K562 (cell line): ENCODE measurements at regions not wholly inside any gene's neighbourhood (a gene's known extent, or its start where the extent isn't known, plus 50 kb on each side); places are given as distances from the start of the nearest gene placed in this dataset.
A peak's percentile ranks its signal among the peaks of the same experiment; 100 is the strongest.

Source experiments
- ATAC-seq: fragments of 200-7000 bp; cut with Tn5 transposase; 3 replicates; pipeline ENCODE4 v1.9.1; 2020; ENCODE audit warnings: moderate library complexity
- BruUV-seq: library from RNA; stranded (reverse); fragments of 400-500 nt; replicated peaks from 2 replicates; lab custom pipeline; 2021; lab: Mats Ljungman, UMichigan
- CTCF ChIA-PET: fragments of 300-600 bp; formaldehyde crosslinking; extraction: SDS; loops from one replicate; lab custom pipeline; 2021; ENCODE audit warnings: low intra/inter-chr PET ratio; lab: Yijun Ruan, JAX
- POLR2A ChIA-PET: fragments of 300-600, 350-650 bp; sonication (Branson Sonifier 250); formaldehyde crosslinking; extraction: SDS; loops from one replicate; lab custom pipeline; 2021; ENCODE audit warnings: antibody characterized with exemption, inconsistent platforms; lab: Yijun Ruan, JAX
- DNase-seq, 4 experiments: peaks; one replicate each; pipeline versions ENCODE4 v3.0.0 to v3.0.0-alpha.2; 2011 to 2018; ENCODE audit warnings: low spot score in 3 of 4, mixed read lengths in 3 of 4; ENCODE audit errors: extremely low read depth in 1 of 4
- FAIRE-seq: peaks from 2 replicates; lab custom pipeline; 2011; peaks lifted over from hg19 to GRCh38; lab: Jason Lieb, UNC
- H2AFZ ChIP-seq: 2 replicates; pipeline ENCODE4 v1.6.0; 2011; ENCODE audit warnings: low read depth, low read length, control low read depth, inconsistent platforms
- H3K27ac ChIP-seq: fragments of 200-600 bp; 3 replicates; pipeline ENCODE4 v1.8.0; 2011; ENCODE audit warnings: low read depth, mild to moderate bottlenecking, control low read depth, inconsistent platforms, low read length, moderate library complexity, mixed read lengths; ENCODE audit errors: extremely low read depth
- H3K27me3 ChIP-seq, 2 experiments: fragments of 300-600 bp in 1 of 2; 2 replicates in 1 of 2; 3 replicates in 1 of 2; pipeline versions ENCODE4 v1.6.0 to v1.8.0; 2011; ENCODE audit warnings: inconsistent platforms in 2 of 2, low read length in 2 of 2, mild to moderate bottlenecking in 1 of 2, mixed read lengths in 1 of 2, moderate library complexity in 1 of 2; ENCODE audit not compliant: control insufficient read depth in 2 of 2, insufficient read depth in 2 of 2
- H3K36me3 ChIP-seq: fragments of 300-600 bp; 3 replicates; pipeline ENCODE4 v1.8.0; 2011; ENCODE audit warnings: mild to moderate bottlenecking, low read length, inconsistent platforms; ENCODE audit not compliant: control insufficient read depth, insufficient read depth
- H3K4me1 ChIP-seq, 2 experiments: fragments of 200-600 bp in 1 of 2; replicated peaks in 1 of 2; 2 replicates in 1 of 2; 3 replicates in 1 of 2; pipeline versions ENCODE4 v1.5.1 to v1.8.0; 2011; ENCODE audit warnings: inconsistent platforms in 2 of 2, low read length in 2 of 2, mild to moderate bottlenecking in 1 of 2, mixed read lengths in 1 of 2, moderate library complexity in 1 of 2; ENCODE audit not compliant: control insufficient read depth in 2 of 2, insufficient read depth in 2 of 2
- H3K4me2 ChIP-seq: 2 replicates; pipeline ENCODE4 v1.6.1; 2011; ENCODE audit warnings: low read length, control low read depth, inconsistent platforms, mixed read lengths; ENCODE audit not compliant: insufficient read depth
- H3K4me3 ChIP-seq: fragments of 200-600 bp; sonication (generic), shearing (Covaris generic); 2 replicates; pipeline ENCODE4 v1.5.1; 2016; ENCODE audit warnings: control low read depth, inconsistent platforms
- H3K79me2 ChIP-seq: fragments of 200-600 bp; 3 replicates; pipeline ENCODE4 v1.8.0; 2011; ENCODE audit warnings: low read length, inconsistent platforms; ENCODE audit not compliant: control insufficient read depth, insufficient read depth
- H3K9ac ChIP-seq, 2 experiments: 2 replicates each; pipeline versions ENCODE4 v1.6.0 to v1.6.1; 2011; ENCODE audit warnings: low read depth in 2 of 2, low read length in 2 of 2, control low read depth in 1 of 2, inconsistent platforms in 1 of 2, mild to moderate bottlenecking in 1 of 2, mixed read lengths in 1 of 2; ENCODE audit not compliant: insufficient read depth in 1 of 2
- H3K9me1 ChIP-seq: one replicate; pipeline ENCODE4 v1.6.0; 2011; ENCODE audit warnings: inconsistent platforms, mild to moderate bottlenecking, low read length, moderate library complexity; ENCODE audit not compliant: control insufficient read depth, insufficient read depth
- H3K9me3 ChIP-seq: replicated peaks from 2 replicates; pipeline ENCODE4 v1.5.1; 2011; ENCODE audit warnings: low read depth, low read length, inconsistent platforms; ENCODE audit not compliant: control insufficient read depth, insufficient read depth
- H4K20me1 ChIP-seq: replicated peaks from 2 replicates; pipeline ENCODE4 v1.6.1; 2011; ENCODE audit warnings: low read length, inconsistent platforms, mixed read lengths; ENCODE audit not compliant: control insufficient read depth, insufficient read depth
- CBX8 ChIP-seq: fragments of 200-600 bp; sonication (generic); IDR thresholded peaks from 2 replicates; pipeline ENCODE4 v1.6.1; 2012; ENCODE audit warnings: borderline replicate concordance, mixed run types, low read depth, mild to moderate bottlenecking, moderate library complexity, mixed read lengths, low read length, control low read depth, inconsistent platforms; ENCODE audit not compliant: poor library complexity, severe bottlenecking; ENCODE audit errors: extremely low read depth
- DACH1 ChIP-seq: fragments of 450-650 bp; IDR thresholded peaks from 2 replicates; pipeline ENCODE4 v1.6.1; 2018; ENCODE audit not compliant: partially characterized antibody
- DIDO1 ChIP-seq: fragments of 450-650 bp; IDR thresholded peaks from 2 replicates; pipeline ENCODE4 v1.6.1; 2016; ENCODE audit warnings: low read depth, missing biosample characterization, missing genetic modification characterization
- IRF2 ChIP-seq: sonication (generic); formaldehyde crosslinking; IDR thresholded peaks from 2 replicates; pipeline ENCODE4 v1.8.1; 2022; ENCODE audit warnings: mild to moderate bottlenecking, missing genetic modification reagents
- SAFB2 ChIP-seq: fragments of 200-400 bp; formaldehyde crosslinking; IDR thresholded peaks from 2 replicates; pipeline ENCODE4 v1.6.1; 2018; ENCODE audit warnings: borderline replicate concordance, low read length, low read depth, moderate library complexity; ENCODE audit not compliant: severe bottlenecking
- TFAP4 ChIP-seq: sonication (generic); formaldehyde crosslinking; IDR thresholded peaks from 2 replicates; pipeline ENCODE4 v1.8.0; 2022; ENCODE audit warnings: missing genetic modification reagents, mild to moderate bottlenecking, moderate library complexity, borderline replicate concordance
- VEZF1 ChIP-seq: fragments of 200-800 bp; sonication (Bioruptor generic); IDR thresholded peaks from 2 replicates; pipeline ENCODE4 v1.6.1; 2017; ENCODE audit warnings: missing genetic modification characterization, missing compliant biosample characterization
- XRCC5 ChIP-seq: fragments of 200-400 bp; formaldehyde crosslinking; IDR thresholded peaks from 2 replicates; pipeline ENCODE4 v1.6.1; 2017; ENCODE audit warnings: low read depth, mild to moderate bottlenecking, low read length
- ZNF274 ChIP-seq: IDR thresholded peaks from 2 replicates; pipeline ENCODE4 v1.6.1; 2011; ENCODE audit warnings: low read depth, mild to moderate bottlenecking, low read length, moderate library complexity, borderline replicate concordance
- ZNF507 ChIP-seq: conservative IDR thresholded peaks from 2 replicates; pipeline ENCODE4 v1.6.1; 2017; ENCODE audit warnings: missing genetic modification characterization, missing compliant biosample characterization
- WGBS: fragments of 100-300 bp; shearing (Covaris generic); methylation state at CpG from one replicate; pipeline ENCODE4 v1.1.6; 2016; ENCODE audit warnings: low coverage, mixed read lengths; ENCODE audit not compliant: insufficient coverage; ENCODE audit errors: missing lambda C conversion rate; 5-methylcytosine and 5-hydroxymethylcytosine counted together
- in situ Hi-C: fragments of 300-500 bp; cut with MboI; formaldehyde crosslinking; loops from 4 replicates; pipeline ENCODE4 v1.15.0; 2018; ENCODE audit warnings: inconsistent platforms, mixed read lengths
- intact Hi-C: fragments of 100-400 bp; cut with micrococcal nuclease; formaldehyde crosslinking; loops from 2 replicates; pipeline ENCODE4 v1.14.2; 2022

GRCh38 chr7:131188367-131189339, 139.0 kb upstream of the MKLN1 start (continued):
- TF ChIP-seq VEZF1 (CRISPR knock-in tag) (peak; percentile 46; the same call in 1 of the 2 replicates), IRF2 (CRISPR knock-in tag) (no peak), ZNF507 (no peak), DIDO1 (tag) (no peak), XRCC5 (no peak), TFAP4 (CRISPR knock-in tag) (peak; percentile 67; the same call in 1 of the 2 replicates)

GRCh38 chr7:131189488-131189887, 138.2 kb upstream of the MKLN1 start:
- ChIA-PET CTCF (no interaction called here), POLR2A (interaction anchor here (0.5 to 0.8 kb wide), 6 partner anchors 14 to 1562 kb away, joined by 3 to 5 read pairs (median 3); no protein-coding TSS in a partner anchor)
- Histone ChIP-seq H3K36me3 (no peaks in the 10 kb centered on the region), H3K9ac (no peak overlapping the region), H3K79me2 (no peaks in the 10 kb centered on the region), H3K4me1 (peaks cover 0 to 5% of the 10 kb centered on the region in 2 experiments; a peak in 2 of 5 replicates), H3K27me3 (peaks cover 16 to 32% of the 10 kb centered on the region in 2 experiments; a peak in 4 of 5 replicates), H3K9me3 (no peaks in the 10 kb centered on the region), H2AFZ (no peak overlapping the region), H3K9me1 (no peaks in the 10 kb centered on the region), H4K20me1 (no peaks in the 10 kb centered on the region), H3K4me2 (no peak overlapping the region), H3K27ac (no peak overlapping the region), H3K4me3 (no peak overlapping the region)
- DNase-seq: no peak
- intact Hi-C loops: no loop called here
- in situ Hi-C loops: no loop called here
- no peak for TF ChIP-seq ZNF274
- TF ChIP-seq SAFB2: no peak
- no peak for TF ChIP-seq DACH1
- no peak for TF ChIP-seq CBX8
- no peak for ATAC-seq
- no TSS peak for BruUV-seq
- no peak for FAIRE-seq
- 3% methylated on average over 5 of the region's 5 CpGs for WGBS
